ENCODE measurements at regions not wholly inside any gene's neighbourhood (a gene's known extent, or its start where the extent isn't known, plus 50 kb on each side); places are given as distances from the start of the nearest gene placed in this dataset.

- Histone ChIP-seq H3K4me3 (ENCODE audit: low read depth, low read length) (no peak overlapping the region), H3K36me3 (ENCODE audit: control insufficient read depth, insufficient read depth, low read length) (no peaks in the 10 kb centered on the region), H3K27me3 (ENCODE audit: control insufficient read depth, insufficient read depth, low read length) (no peaks in the 10 kb centered on the region), H3K4me1 (ENCODE audit: control insufficient read depth, insufficient read depth, low read length) (no peaks in the 10 kb centered on the region), H3K9me3 (ENCODE audit: control insufficient read depth, insufficient read depth, low read length) (no peaks in the 10 kb centered on the region), H3K9ac (ENCODE audit: low read depth, low read length) (no peak overlapping the region)
These were observed 63.0 kb upstream of the SP4 start for GRCh38 chr7:21364801-21365271.

GRCh38 chr7:21365866-21366624 lies 61.8 kb upstream of the SP4 start:
- Histone ChIP-seq H3K27me3 (ENCODE audit: control insufficient read depth, insufficient read depth, low read length) (no peaks in the 10 kb centered on the region), H3K4me3 (ENCODE audit: low read depth, low read length) (no peak overlapping the region), H3K36me3 (ENCODE audit: control insufficient read depth, insufficient read depth, low read length) (no peaks in the 10 kb centered on the region), H3K9me3 (ENCODE audit: control insufficient read depth, insufficient read depth, low read length) (no peaks in the 10 kb centered on the region), H3K9ac (ENCODE audit: low read depth, low read length) (no peak overlapping the region), H3K4me1 (ENCODE audit: control insufficient read depth, insufficient read depth, low read length) (no peaks in the 10 kb centered on the region)

DNA sequence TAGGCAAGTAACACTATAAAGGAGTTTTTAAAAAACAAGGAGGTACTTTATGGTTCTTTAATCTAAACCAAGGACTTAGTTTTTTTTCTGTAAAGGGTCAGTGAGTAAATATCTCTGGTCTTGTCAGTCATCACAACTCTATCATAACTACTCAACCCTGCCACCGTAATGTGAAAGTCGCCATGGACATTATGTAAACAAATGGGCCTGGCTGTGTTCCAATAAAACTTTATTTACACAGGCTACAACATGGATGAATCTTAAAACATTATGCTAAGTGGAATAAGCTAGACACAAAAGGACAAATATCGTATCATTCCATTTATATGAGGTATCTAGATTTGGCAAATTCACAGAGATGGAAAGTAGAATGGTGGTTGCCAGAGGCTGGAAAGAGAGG lies 60.8 kb upstream of the SP4 start:
- Histone ChIP-seq H3K9me3 (ENCODE audit: control insufficient read depth, insufficient read depth, low read length) (no peaks in the 10 kb centered on the region), H3K9ac (ENCODE audit: low read depth, low read length) (no peak overlapping the region), H3K4me1 (ENCODE audit: control insufficient read depth, insufficient read depth, low read length) (peaks cover 6% of the 10 kb centered on the region), H3K4me3 (ENCODE audit: low read depth, low read length) (no peak overlapping the region), H3K36me3 (ENCODE audit: control insufficient read depth, insufficient read depth, low read length) (no peaks in the 10 kb centered on the region), H3K27me3 (ENCODE audit: control insufficient read depth, insufficient read depth, low read length) (no peaks in the 10 kb centered on the region)

DNA sequence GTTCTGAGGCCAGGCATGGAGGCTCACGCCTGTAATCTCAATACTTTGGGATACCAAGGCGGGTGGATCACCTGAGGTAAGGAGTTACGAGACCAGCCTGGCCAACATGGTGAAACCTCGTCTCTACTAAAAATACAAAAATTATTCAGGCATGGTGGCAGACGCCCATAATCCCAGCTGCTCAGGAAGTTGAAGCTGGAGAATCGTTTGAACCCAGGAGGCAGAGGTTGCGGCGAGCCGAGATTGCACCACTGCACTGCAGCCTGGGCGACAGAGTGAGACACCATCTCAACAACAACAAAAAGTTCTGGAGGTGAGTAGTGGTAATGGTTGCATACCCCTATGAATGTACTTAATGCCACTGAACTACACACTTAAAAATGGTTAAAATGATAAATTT lies 60.3 kb upstream of the SP4 start:
- H3K4me1 ChIP-seq (ENCODE audit: control insufficient read depth, insufficient read depth, low read length): peaks cover 6% of the 10 kb centered on the region
- no peak overlapping the region for H3K9ac ChIP-seq (ENCODE audit: low read depth, low read length)
- H3K36me3 ChIP-seq (ENCODE audit: control insufficient read depth, insufficient read depth, low read length): no peaks in the 10 kb centered on the region
- no peaks in the 10 kb centered on the region for H3K9me3 ChIP-seq (ENCODE audit: control insufficient read depth, insufficient read depth, low read length)
- H3K4me3 ChIP-seq (ENCODE audit: low read depth, low read length): no peak overlapping the region
- no peaks in the 10 kb centered on the region for H3K27me3 ChIP-seq (ENCODE audit: control insufficient read depth, insufficient read depth, low read length)

DNA sequence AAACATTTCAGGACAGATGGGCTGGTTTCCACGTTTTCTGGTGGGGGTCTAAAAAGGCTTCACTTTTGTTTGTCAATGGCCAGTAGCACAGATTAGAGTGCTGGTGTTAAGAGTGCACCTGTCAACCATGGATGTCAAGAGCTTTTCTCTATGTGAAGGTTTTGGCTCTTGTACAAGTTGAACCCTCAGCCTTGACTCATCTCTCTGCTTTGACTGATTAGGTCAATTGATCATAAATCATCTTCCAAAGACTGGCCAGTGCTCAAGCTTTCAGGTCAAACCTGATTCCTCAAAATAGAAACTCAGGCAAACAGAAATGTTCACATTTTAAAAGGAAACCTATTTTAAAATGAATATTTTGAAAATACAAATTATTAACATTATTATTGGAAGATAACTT lies 59.6 kb upstream of the SP4 start:
- peaks cover 6% of the 10 kb centered on the region for H3K4me1 ChIP-seq (ENCODE audit: control insufficient read depth, insufficient read depth, low read length)
- no peak overlapping the region for H3K9ac ChIP-seq (ENCODE audit: low read depth, low read length)
- no peak overlapping the region for H3K4me3 ChIP-seq (ENCODE audit: low read depth, low read length)
- no peaks in the 10 kb centered on the region for H3K9me3 ChIP-seq (ENCODE audit: control insufficient read depth, insufficient read depth, low read length)
- no peaks in the 10 kb centered on the region for H3K36me3 ChIP-seq (ENCODE audit: control insufficient read depth, insufficient read depth, low read length)
- no peaks in the 10 kb centered on the region for H3K27me3 ChIP-seq (ENCODE audit: control insufficient read depth, insufficient read depth, low read length)

GRCh38 chr7:21370283-21370982 lies 57.5 kb upstream of the SP4 start:
- H3K4me3 ChIP-seq (ENCODE audit: low read depth, low read length): no peak overlapping the region
- peaks cover 6% of the 10 kb centered on the region for H3K4me1 ChIP-seq (ENCODE audit: control insufficient read depth, insufficient read depth, low read length)
- H3K36me3 ChIP-seq (ENCODE audit: control insufficient read depth, insufficient read depth, low read length): no peaks in the 10 kb centered on the region
- H3K9me3 ChIP-seq (ENCODE audit: control insufficient read depth, insufficient read depth, low read length): no peaks in the 10 kb centered on the region
- H3K27me3 ChIP-seq (ENCODE audit: control insufficient read depth, insufficient read depth, low read length): no peaks in the 10 kb centered on the region
- H3K9ac ChIP-seq (ENCODE audit: low read depth, low read length): no peak overlapping the region

- no peaks in the 10 kb centered on the region for H3K9me3 ChIP-seq (ENCODE audit: control insufficient read depth, insufficient read depth, low read length)
- peaks cover 6% of the 10 kb centered on the region for H3K4me1 ChIP-seq (ENCODE audit: control insufficient read depth, insufficient read depth, low read length)
- H3K4me3 ChIP-seq (ENCODE audit: low read depth, low read length): no peak overlapping the region
- no peaks in the 10 kb centered on the region for H3K36me3 ChIP-seq (ENCODE audit: control insufficient read depth, insufficient read depth, low read length)
- H3K9ac ChIP-seq (ENCODE audit: low read depth, low read length): no peak overlapping the region
- no peaks in the 10 kb centered on the region for H3K27me3 ChIP-seq (ENCODE audit: control insufficient read depth, insufficient read depth, low read length)
These were observed 56.5 kb upstream of the SP4 start for GRCh38 chr7:21371360-21371759.

- Histone ChIP-seq H3K4me1 (ENCODE audit: control insufficient read depth, insufficient read depth, low read length) (peaks cover 6% of the 10 kb centered on the region), H3K4me3 (ENCODE audit: low read depth, low read length) (no peak overlapping the region), H3K9me3 (ENCODE audit: control insufficient read depth, insufficient read depth, low read length) (no peaks in the 10 kb centered on the region), H3K36me3 (ENCODE audit: control insufficient read depth, insufficient read depth, low read length) (no peaks in the 10 kb centered on the region), H3K27me3 (ENCODE audit: control insufficient read depth, insufficient read depth, low read length) (no peaks in the 10 kb centered on the region), H3K9ac (ENCODE audit: low read depth, low read length) (no peak overlapping the region)
These were observed 54.9 kb upstream of the SP4 start for GRCh38 chr7:21373031-21373430.

GRCh38 chr7:21374134-21374533 lies 53.7 kb upstream of the SP4 start:
- H3K27me3 ChIP-seq (ENCODE audit: control insufficient read depth, insufficient read depth, low read length): no peaks in the 10 kb centered on the region
- H3K36me3 ChIP-seq (ENCODE audit: control insufficient read depth, insufficient read depth, low read length): no peaks in the 10 kb centered on the region
- no peak overlapping the region for H3K4me3 ChIP-seq (ENCODE audit: low read depth, low read length)
- no peak overlapping the region for H3K9ac ChIP-seq (ENCODE audit: low read depth, low read length)
- peaks cover 6% of the 10 kb centered on the region for H3K4me1 ChIP-seq (ENCODE audit: control insufficient read depth, insufficient read depth, low read length)
- no peaks in the 10 kb centered on the region for H3K9me3 ChIP-seq (ENCODE audit: control insufficient read depth, insufficient read depth, low read length)

- no peaks in the 10 kb centered on the region for H3K27me3 ChIP-seq (ENCODE audit: control insufficient read depth, insufficient read depth, low read length)
- H3K36me3 ChIP-seq (ENCODE audit: control insufficient read depth, insufficient read depth, low read length): no peaks in the 10 kb centered on the region
- no peaks in the 10 kb centered on the region for H3K4me1 ChIP-seq (ENCODE audit: control insufficient read depth, insufficient read depth, low read length)
- no peak overlapping the region for H3K4me3 ChIP-seq (ENCODE audit: low read depth, low read length)
- no peaks in the 10 kb centered on the region for H3K9me3 ChIP-seq (ENCODE audit: control insufficient read depth, insufficient read depth, low read length)
- H3K9ac ChIP-seq (ENCODE audit: low read depth, low read length): no peak overlapping the region
These were observed 50.3 kb upstream of the SP4 start for GRCh38 chr7:21377545-21377944.
